HT1080 (cell line): ENCODE measurements at regions not wholly inside any gene's neighbourhood (a gene's known extent, or its start where the extent isn't known, plus 50 kb on each side); places are given as distances from the start of the nearest gene placed in this dataset.
A peak's percentile ranks its signal among the peaks of the same experiment; 100 is the strongest.

Experiments used
- DNase-seq: peaks from one replicate; pipeline ENCODE4 v3.0.0-alpha.2; 2015; ENCODE audit warnings: low read depth

GRCh38 chr1:79386730-79387129 lies 380.2 kb upstream of the ADGRL4 start:
- no peak for DNase-seq

GRCh38 chr1:79380078-79380477 lies 373.5 kb upstream of the ADGRL4 start:
- no peak for DNase-seq

GRCh38 chr1:79376106-79376505 lies 369.6 kb upstream of the ADGRL4 start:
- DNase-seq, result no peak

- no peak for DNase-seq
Observed at GRCh38 chr1:79375352-79375751, 368.8 kb upstream of the ADGRL4 start.

- no peak for DNase-seq
Observed at GRCh38 chr1:79374397-79374796, 367.9 kb upstream of the ADGRL4 start.

- DNase-seq, result no peak
Observed at GRCh38 chr1:79373481-79374125, 367.1 kb upstream of the ADGRL4 start.

GRCh38 chr1:79371802-79372201 lies 365.3 kb upstream of the ADGRL4 start:
- no peak for DNase-seq

- no peak for DNase-seq
Observed at GRCh38 chr1:79369091-79369490, 362.6 kb upstream of the ADGRL4 start.

- DNase-seq, result peak; percentile 17
Observed at GRCh38 chr1:79364896-79365295, 358.4 kb upstream of the ADGRL4 start.

- no peak for DNase-seq
Observed at GRCh38 chr1:79363430-79363829, 356.9 kb upstream of the ADGRL4 start.

GRCh38 chr1:79362470-79362869 lies 355.9 kb upstream of the ADGRL4 start:
- DNase-seq, result no peak

GRCh38 chr1:79355090-79355489 lies 348.6 kb upstream of the ADGRL4 start:
- peak; percentile 19 for DNase-seq

GRCh38 chr1:79353224-79353623 lies 346.7 kb upstream of the ADGRL4 start:
- peak; percentile 65 for DNase-seq

GRCh38 chr1:79326875-79327274 lies 320.3 kb upstream of the ADGRL4 start:
- DNase-seq, result no peak

GRCh38 chr1:79325705-79326104 lies 319.2 kb upstream of the ADGRL4 start:
- no peak for DNase-seq

- no peak for DNase-seq
Observed at GRCh38 chr1:79325126-79325525, 318.6 kb upstream of the ADGRL4 start.

GRCh38 chr1:79323239-79324025 lies 316.9 kb upstream of the ADGRL4 start:
- DNase-seq, result peak; percentile 97

- DNase-seq, result peak; percentile 34
Observed at GRCh38 chr1:79322511-79323027, 316.0 kb upstream of the ADGRL4 start.

- no peak for DNase-seq
Observed at GRCh38 chr1:79312438-79312837, 305.9 kb upstream of the ADGRL4 start.

- no peak for DNase-seq
Observed at GRCh38 chr1:79310609-79311008, 304.1 kb upstream of the ADGRL4 start.

- no peak for DNase-seq
Observed at GRCh38 chr1:79304131-79304530, 297.6 kb upstream of the ADGRL4 start.

GRCh38 chr1:79303040-79303439 lies 296.5 kb upstream of the ADGRL4 start:
- no peak for DNase-seq
